HG03196 (cell line): ENCODE measurements at regions not wholly inside any gene's neighbourhood (a gene's known extent, or its start where the extent isn't known, plus 50 kb on each side); places are given as distances from the start of the nearest gene placed in this dataset.
"Not testable (repeated sequence)": the region's sequence is repeated elsewhere in the genome, so short reads cannot be mapped to it uniquely, and the experiment has no call there.

ENCODE experiments used
- ATAC-seq: cut with Tn5 transposase; IDR thresholded peaks from one replicate; pipeline ENCODE4 v1.9.1; 2021; ENCODE audit not compliant: unreplicated experiment

GRCh38 chr13:91236921-91237320, 110.6 kb upstream of the MIR17HG start:
- ATAC-seq, result no peak

- ATAC-seq, result no peak
These were observed 109.5 kb upstream of the MIR17HG start for GRCh38 chr13:91238036-91238435.

GRCh38 chr13:91240341-91240740, 107.1 kb upstream of the MIR17HG start:
- ATAC-seq, result no peak

GRCh38 chr13:91241221-91241933, 106.1 kb upstream of the MIR17HG start:
- ATAC-seq, result no peak

GRCh38 chr13:91242652-91243051, 104.8 kb upstream of the MIR17HG start:
- ATAC-seq, result no peak

GRCh38 chr13:91245288-91245687, 102.2 kb upstream of the MIR17HG start:
- no peak for ATAC-seq

- no peak for ATAC-seq
These were observed 99.7 kb upstream of the MIR17HG start for GRCh38 chr13:91247768-91248167.

GRCh38 chr13:91248249-91248648, 99.2 kb upstream of the MIR17HG start:
- ATAC-seq, result no peak

GRCh38 chr13:91249370-91249769, 98.1 kb upstream of the MIR17HG start:
- ATAC-seq, result no peak

GRCh38 chr13:91249861-91250260, 97.6 kb upstream of the MIR17HG start:
- no peak for ATAC-seq

- not testable (repeated sequence) for ATAC-seq
These were observed 95.9 kb upstream of the MIR17HG start for GRCh38 chr13:91251573-91251972.

- ATAC-seq, result no peak
These were observed 83.0 kb upstream of the MIR17HG start for GRCh38 chr13:91264484-91264883.

GRCh38 chr13:91269237-91269636, 78.2 kb upstream of the MIR17HG start:
- ATAC-seq, result no peak

GRCh38 chr13:91270031-91270430, 77.5 kb upstream of the MIR17HG start:
- ATAC-seq, result no peak

- ATAC-seq, result no peak
These were observed 75.2 kb upstream of the MIR17HG start for GRCh38 chr13:91272235-91272777.

GRCh38 chr13:91273675-91274074, 73.8 kb upstream of the MIR17HG start:
- ATAC-seq, result no peak

GRCh38 chr13:91277013-91277676, 70.3 kb upstream of the MIR17HG start:
- no peak for ATAC-seq

GRCh38 chr13:91278291-91278690, 69.2 kb upstream of the MIR17HG start:
- ATAC-seq, result no peak

GRCh38 chr13:91278888-91279287, 68.6 kb upstream of the MIR17HG start:
- no peak for ATAC-seq

GRCh38 chr13:91280801-91281200, 66.7 kb upstream of the MIR17HG start:
- no peak for ATAC-seq

GRCh38 chr13:91284335-91284734, 63.2 kb upstream of the MIR17HG start:
- no peak for ATAC-seq

- no peak for ATAC-seq
These were observed 61.2 kb upstream of the MIR17HG start for GRCh38 chr13:91286317-91286716.
